ENCODE measurements at regions not wholly inside any gene's neighbourhood (a gene's known extent, or its start where the extent isn't known, plus 50 kb on each side); places are given as distances from the start of the nearest gene placed in this dataset.

DNA sequence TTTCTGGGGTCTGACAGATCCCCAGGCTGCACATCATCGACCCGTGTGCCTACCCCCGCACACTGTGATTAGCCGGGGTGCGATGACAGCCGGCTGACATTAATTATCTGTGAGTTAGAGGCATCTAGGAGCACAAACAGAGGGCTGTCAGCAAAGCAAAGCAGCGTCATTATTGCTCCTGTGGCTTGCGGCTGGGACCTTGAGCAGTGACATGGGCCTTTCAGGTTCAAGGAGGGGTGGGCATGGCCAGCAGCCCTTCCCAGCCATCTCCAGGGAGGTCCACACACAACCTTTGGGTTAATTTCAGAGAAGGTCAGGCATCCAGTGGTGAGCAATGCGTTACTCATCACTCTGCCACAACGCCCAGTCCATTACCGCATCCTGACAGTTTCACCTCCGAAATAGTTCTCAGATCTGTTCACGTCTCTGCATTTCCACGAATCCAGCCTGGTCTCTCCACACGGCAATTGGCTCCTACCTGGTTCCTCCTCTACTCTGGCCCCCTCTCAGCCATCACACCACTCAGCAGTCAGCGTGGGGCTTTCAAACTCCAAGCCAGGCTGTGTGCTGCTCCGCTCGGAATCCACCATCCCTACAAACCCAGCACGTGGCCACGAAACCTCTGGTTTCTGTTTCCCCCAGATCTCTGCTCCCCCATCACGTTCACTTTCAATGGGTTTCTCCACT, 249.7 kb upstream of the C16orf82 start:
- POLR2A ChIA-PET: no interaction called here
- Mint-ChIP-seq H3K36me3 (no peaks in the 10 kb centered on the region), H3K27ac (no peak overlapping the region), H3K4me3 (no peak overlapping the region), H3K4me1 (no peaks in the 10 kb centered on the region), H3K9me3 (no peaks in the 10 kb centered on the region), H3K27me3 (ENCODE audit: low read depth) (no peaks in the 10 kb centered on the region)
- CTCF ChIA-PET: no interaction called here
- ATAC-seq (no peak), DNase-seq (ENCODE audit: low spot score) (no peak)
- no peak for TF ChIP-seq HMGA2 (CRISPR knock-in tag; IDR thresholded peaks at IDR 0.05)
- no peak for TF ChIP-seq SMAD4 (CRISPR knock-in tag; IDR thresholded peaks at IDR 0.05)
- TF ChIP-seq NFE2L1 (CRISPR knock-in tag; IDR thresholded peaks at IDR 0.05): no peak
- TF ChIP-seq, protein P1, sequence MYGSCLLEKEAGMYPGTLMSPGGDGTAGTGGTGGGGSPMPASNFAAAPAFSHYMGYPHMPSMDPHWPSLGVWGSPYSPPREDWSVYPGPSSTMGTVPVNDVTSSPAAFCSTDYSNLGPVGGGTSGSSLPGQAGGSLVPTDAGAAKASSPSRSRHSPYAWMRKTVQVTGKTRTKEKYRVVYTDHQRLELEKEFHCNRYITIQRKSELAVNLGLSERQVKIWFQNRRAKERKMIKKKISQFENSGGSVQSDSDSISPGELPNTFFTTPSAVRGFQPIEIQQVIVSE (CRISPR knock-in tag; IDR thresholded peaks at IDR 0.05; ENCODE audit: borderline replicate concordance): no peak
- no peak for TF ChIP-seq SMAD3 (CRISPR knock-in tag; IDR thresholded peaks at IDR 0.05; ENCODE audit: borderline replicate concordance)
- TF ChIP-seq, protein P2, sequence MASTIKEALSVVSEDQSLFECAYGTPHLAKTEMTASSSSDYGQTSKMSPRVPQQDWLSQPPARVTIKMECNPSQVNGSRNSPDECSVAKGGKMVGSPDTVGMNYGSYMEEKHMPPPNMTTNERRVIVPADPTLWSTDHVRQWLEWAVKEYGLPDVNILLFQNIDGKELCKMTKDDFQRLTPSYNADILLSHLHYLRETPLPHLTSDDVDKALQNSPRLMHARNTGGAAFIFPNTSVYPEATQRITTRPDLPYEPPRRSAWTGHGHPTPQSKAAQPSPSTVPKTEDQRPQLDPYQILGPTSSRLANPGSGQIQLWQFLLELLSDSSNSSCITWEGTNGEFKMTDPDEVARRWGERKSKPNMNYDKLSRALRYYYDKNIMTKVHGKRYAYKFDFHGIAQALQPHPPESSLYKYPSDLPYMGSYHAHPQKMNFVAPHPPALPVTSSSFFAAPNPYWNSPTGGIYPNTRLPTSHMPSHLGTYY (CRISPR knock-in tag; IDR thresholded peaks at IDR 0.05): no peak
- TF ChIP-seq, protein P3, sequence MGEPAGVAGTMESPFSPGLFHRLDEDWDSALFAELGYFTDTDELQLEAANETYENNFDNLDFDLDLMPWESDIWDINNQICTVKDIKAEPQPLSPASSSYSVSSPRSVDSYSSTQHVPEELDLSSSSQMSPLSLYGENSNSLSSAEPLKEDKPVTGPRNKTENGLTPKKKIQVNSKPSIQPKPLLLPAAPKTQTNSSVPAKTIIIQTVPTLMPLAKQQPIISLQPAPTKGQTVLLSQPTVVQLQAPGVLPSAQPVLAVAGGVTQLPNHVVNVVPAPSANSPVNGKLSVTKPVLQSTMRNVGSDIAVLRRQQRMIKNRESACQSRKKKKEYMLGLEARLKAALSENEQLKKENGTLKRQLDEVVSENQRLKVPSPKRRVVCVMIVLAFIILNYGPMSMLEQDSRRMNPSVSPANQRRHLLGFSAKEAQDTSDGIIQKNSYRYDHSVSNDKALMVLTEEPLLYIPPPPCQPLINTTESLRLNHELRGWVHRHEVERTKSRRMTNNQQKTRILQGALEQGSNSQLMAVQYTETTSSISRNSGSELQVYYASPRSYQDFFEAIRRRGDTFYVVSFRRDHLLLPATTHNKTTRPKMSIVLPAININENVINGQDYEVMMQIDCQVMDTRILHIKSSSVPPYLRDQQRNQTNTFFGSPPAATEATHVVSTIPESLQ (CRISPR knock-in tag; IDR thresholded peaks at IDR 0.05): no peak
- TF ChIP-seq ETV6 (CRISPR knock-in tag; IDR thresholded peaks at IDR 0.05): no peak
- no peak for TF ChIP-seq ZNF232 (CRISPR knock-in tag; IDR thresholded peaks at IDR 0.05)
- TF ChIP-seq PRRX2 (CRISPR knock-in tag; IDR thresholded peaks at IDR 0.05): no peak
- no peak for TF ChIP-seq MYBL2 (CRISPR knock-in tag; IDR thresholded peaks at IDR 0.05)
- no peak for TF ChIP-seq IRF2 (CRISPR knock-in tag; IDR thresholded peaks at IDR 0.05; ENCODE audit: borderline replicate concordance, low read depth)
- no peak for TF ChIP-seq JUN (CRISPR knock-in tag; IDR thresholded peaks at IDR 0.05)
- TF ChIP-seq, protein P4, sequence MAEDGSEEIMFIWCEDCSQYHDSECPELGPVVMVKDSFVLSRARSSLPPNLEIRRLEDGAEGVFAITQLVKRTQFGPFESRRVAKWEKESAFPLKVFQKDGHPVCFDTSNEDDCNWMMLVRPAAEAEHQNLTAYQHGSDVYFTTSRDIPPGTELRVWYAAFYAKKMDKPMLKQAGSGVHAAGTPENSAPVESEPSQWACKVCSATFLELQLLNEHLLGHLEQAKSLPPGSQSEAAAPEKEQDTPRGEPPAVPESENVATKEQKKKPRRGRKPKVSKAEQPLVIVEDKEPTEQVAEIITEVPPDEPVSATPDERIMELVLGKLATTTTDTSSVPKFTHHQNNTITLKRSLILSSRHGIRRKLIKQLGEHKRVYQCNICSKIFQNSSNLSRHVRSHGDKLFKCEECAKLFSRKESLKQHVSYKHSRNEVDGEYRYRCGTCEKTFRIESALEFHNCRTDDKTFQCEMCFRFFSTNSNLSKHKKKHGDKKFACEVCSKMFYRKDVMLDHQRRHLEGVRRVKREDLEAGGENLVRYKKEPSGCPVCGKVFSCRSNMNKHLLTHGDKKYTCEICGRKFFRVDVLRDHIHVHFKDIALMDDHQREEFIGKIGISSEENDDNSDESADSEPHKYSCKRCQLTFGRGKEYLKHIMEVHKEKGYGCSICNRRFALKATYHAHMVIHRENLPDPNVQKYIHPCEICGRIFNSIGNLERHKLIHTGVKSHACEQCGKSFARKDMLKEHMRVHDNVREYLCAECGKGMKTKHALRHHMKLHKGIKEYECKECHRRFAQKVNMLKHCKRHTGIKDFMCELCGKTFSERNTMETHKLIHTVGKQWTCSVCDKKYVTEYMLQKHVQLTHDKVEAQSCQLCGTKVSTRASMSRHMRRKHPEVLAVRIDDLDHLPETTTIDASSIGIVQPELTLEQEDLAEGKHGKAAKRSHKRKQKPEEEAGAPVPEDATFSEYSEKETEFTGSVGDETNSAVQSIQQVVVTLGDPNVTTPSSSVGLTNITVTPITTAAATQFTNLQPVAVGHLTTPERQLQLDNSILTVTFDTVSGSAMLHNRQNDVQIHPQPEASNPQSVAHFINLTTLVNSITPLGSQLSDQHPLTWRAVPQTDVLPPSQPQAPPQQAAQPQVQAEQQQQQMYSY (CRISPR knock-in tag; IDR thresholded peaks at IDR 0.05): no peak
- TF ChIP-seq GRHL2 (CRISPR knock-in tag; IDR thresholded peaks at IDR 0.05; ENCODE audit: insufficient replicate concordance, severe bottlenecking): no peak
- no peak for TF ChIP-seq ZNF121 (CRISPR knock-in tag; IDR thresholded peaks at IDR 0.05)
- no peak for TF ChIP-seq TP53 (CRISPR knock-in tag; IDR thresholded peaks at IDR 0.05)
- TF ChIP-seq, protein P5, sequence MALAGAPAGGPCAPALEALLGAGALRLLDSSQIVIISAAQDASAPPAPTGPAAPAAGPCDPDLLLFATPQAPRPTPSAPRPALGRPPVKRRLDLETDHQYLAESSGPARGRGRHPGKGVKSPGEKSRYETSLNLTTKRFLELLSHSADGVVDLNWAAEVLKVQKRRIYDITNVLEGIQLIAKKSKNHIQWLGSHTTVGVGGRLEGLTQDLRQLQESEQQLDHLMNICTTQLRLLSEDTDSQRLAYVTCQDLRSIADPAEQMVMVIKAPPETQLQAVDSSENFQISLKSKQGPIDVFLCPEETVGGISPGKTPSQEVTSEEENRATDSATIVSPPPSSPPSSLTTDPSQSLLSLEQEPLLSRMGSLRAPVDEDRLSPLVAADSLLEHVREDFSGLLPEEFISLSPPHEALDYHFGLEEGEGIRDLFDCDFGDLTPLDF (CRISPR knock-in tag; IDR thresholded peaks at IDR 0.05): no peak
- TF ChIP-seq, protein P6, sequence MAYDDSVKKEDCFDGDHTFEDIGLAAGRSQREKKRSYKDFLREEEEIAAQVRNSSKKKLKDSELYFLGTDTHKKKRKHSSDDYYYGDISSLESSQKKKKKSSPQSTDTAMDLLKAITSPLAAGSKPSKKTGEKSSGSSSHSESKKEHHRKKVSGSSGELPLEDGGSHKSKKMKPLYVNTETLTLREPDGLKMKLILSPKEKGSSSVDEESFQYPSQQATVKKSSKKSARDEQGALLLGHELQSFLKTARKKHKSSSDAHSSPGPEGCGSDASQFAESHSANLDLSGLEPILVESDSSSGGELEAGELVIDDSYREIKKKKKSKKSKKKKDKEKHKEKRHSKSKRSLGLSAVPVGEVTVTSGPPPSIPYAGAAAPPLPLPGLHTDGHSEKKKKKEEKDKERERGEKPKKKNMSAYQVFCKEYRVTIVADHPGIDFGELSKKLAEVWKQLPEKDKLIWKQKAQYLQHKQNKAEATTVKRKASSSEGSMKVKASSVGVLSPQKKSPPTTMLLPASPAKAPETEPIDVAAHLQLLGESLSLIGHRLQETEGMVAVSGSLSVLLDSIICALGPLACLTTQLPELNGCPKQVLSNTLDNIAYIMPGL (CRISPR knock-in tag; IDR thresholded peaks at IDR 0.05): no peak
- no peak for TF ChIP-seq TEAD4 (CRISPR knock-in tag; IDR thresholded peaks at IDR 0.05)
